Suppressor macrophage treated with lipopolysaccharide for 4 hours (primary cell): ENCODE measurements at regions not wholly inside any gene's neighbourhood (a gene's known extent, or its start where the extent isn't known, plus 50 kb on each side); places are given as distances from the start of the nearest gene placed in this dataset.
A peak's percentile ranks its signal among the peaks of the same experiment; 100 is the strongest.

Source experiments
- DNase-seq: peaks from one replicate; pipeline ENCODE4 v3.0.0-alpha.2; 2020

DNA sequence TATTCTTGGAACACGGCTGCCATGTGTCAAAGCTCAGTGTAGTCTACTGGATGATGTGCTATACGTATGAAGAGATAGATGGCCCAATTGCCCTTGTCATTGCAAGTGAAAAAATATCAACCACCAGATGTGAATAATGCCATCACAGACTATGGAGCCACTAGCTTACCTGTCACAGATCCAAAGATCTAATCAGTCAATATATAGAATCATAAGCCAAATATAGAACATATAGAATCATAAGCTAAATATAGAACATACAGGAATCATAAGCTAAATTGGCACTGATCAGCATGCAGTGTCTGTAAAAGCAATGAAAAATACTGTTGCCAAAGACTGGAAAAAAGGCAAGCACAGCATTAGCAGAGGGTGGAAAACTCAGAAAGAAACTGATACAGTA is 1656.9 kb upstream of the RAG2 start:
- DNase-seq: no peak

DNA sequence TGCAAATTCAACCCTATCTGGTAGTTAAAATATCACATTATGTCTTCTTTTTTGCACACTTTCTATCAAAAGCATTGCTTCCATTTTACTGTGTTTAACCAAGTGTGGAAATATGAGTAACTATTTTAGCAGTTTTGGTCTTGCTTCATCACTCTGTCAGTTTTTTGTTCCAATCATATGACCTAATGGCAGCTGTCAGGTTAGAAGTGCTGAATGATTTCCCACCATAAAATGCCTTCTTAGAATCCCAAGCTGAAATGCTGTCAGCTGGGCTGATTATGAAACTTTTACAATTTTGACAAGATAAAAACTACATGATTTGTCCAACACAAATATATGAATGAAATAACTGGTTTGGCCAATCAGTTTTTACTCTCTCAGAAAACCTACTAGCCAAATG is 1654.6 kb upstream of the RAG2 start:
- DNase-seq: no peak

DNA sequence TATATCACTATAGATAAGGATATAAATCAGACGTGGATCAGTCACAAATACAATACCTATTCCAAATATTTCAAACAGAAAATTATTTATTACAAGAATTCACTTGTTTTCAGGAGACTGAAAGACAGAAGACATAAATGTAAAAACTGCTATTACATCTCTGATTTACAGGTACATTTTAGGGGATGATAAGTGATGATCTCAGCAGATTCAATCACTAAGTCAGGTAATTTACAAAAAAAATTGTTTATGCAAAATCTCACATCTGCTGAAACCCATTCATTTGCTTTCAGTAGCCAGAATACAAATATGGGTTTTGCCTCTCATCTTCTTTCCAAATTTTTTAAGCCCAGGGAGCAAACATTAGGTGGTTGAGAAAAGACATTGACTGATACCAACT is 1648.4 kb upstream of the RAG2 start:
- no peak for DNase-seq

GRCh38 chr11:38226684-38227083 is 1628.6 kb upstream of the RAG2 start:
- DNase-seq: no peak

DNA sequence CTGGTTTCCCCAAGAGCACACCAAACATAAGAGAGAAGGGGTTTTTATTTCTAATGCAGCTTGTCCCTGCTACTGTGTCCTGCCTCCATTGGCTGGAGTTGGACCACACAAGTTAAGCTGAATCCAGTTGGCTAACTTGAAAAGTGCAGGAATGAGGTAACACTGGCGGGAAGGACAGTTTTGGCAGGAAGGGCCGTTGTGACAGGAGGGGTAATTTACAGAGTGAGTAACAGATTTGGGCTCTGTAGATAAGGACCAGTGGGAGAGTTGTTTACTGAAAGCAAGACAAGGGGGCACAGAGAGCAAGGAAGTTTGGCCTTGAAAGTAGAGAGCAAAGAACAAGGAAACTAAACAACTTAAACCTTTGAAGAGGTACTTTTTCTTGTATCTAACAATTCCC is 1623.3 kb upstream of the RAG2 start:
- DNase-seq: no peak

DNA sequence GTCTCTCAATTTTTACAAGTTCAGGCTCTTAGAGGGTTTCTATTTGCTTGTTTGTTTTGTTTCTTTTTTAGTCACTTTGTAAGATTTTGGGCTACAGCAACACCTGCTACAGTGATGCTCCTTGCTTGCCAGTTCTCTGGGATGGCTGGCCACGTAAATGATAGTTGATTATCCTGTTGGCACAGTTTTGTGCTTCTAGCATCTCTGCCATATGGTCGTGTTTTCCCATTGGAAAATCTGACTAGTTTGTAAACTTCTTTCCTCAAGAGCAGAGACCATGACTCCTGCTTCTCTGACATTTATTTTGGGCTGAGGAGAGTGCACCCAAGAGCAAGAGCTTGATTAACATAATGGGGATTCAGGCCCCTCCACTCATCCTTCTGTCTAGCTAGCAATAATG is 1621.6 kb upstream of the RAG2 start:
- no peak for DNase-seq

- no peak for DNase-seq
Observed at GRCh38 chr11:38208951-38209350, 1610.9 kb upstream of the RAG2 start.

DNA sequence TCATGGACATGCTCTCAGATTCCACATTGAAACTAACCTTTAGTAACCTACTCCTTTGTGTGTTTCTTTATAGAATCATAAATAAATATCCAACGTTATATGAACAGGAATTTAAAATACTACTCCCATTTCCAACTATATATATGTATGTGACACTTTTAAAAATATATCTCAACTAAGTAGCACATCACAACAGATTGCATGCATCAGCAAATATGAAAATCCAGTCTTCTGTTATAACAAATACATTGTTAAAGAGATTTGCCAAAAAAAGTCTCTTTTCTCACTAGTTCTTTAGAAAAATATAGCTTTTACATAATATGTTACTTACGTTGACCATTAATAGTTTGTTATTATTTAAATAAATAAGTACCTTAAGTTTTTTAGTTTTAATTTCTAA is 1608.6 kb upstream of the RAG2 start:
- DNase-seq: no peak

GRCh38 chr11:38191101-38191500 is 1593.1 kb upstream of the RAG2 start:
- no peak for DNase-seq

GRCh38 chr11:38182126-38182866 is 1584.3 kb upstream of the RAG2 start:
- DNase-seq: peak; percentile 2

- no peak for DNase-seq
Observed at GRCh38 chr11:38176686-38177322, 1578.8 kb upstream of the RAG2 start.

- DNase-seq: no peak
Observed at GRCh38 chr11:38173676-38174075, 1575.6 kb upstream of the RAG2 start.

DNA sequence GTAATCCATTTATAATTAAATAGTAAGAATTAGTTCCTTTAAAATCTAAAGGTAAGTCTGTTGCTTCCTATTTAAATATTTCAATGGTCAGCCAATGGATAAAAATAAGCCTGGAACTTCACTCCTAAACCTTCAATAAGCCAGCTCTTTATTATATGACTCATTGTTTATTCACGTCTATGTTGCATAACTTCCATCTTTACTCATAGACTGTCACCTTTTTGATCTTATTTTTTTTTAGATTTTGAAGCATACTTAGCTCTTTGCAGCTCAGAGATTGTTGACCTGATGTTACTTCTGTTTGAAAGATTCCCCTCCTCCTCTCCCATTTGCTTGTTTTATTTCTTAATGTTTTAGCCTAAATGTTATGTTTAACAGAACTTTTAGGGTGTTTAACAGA is 1571.2 kb upstream of the RAG2 start:
- no peak for DNase-seq

GRCh38 chr11:38163526-38163925 is 1565.5 kb upstream of the RAG2 start:
- DNase-seq: no peak

DNA sequence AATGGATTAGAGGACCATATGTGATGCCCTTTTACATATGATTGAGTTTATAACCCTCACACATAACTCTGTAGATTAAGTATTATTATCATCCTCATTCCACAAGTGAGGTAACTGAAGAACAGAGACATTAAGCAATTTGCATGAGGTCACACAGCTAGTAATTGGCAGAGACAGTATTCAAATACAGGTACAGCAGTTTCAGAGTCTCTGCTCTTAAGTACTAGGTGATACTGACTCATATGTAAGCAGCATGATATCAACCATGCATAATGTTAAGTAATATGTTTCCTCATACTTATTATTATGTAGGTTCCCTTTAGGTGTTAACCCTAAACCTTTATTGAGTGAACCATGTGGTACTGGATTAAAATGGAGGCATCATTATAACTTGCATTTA is 1562.4 kb upstream of the RAG2 start:
- DNase-seq: no peak

- DNase-seq: no peak
Observed at GRCh38 chr11:38159038-38159437, 1561.0 kb upstream of the RAG2 start.

DNA sequence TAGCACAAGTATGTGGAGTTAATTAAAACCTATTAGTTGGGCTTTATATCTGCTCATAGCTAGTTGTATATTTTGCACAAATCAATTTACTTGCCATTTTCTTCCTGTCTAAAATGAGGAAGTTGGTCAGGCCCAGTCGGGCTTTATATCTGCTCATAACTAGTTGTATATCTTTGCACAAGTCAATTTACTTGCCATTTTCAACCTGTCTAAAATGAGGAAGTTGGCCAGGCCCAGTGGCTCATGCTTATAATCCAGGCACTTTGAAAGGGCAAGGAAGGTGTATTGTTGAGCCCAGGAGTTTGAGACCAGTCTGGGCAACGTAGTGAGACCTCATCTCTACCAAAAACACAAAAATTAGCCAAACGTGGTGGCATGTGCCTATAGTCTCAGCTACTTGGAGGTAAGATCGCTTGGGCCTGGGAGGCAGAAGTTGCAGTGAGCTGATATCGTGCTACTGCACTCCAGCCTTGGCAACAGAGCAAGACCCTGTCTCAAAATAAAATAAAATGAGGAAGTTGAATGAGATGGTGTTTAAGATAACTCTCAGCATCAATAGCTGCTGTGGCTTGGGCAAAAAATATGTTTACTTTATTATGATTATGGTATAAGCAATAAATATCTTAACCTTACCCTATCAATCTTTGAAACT is 1558.6 kb upstream of the RAG2 start:
- no peak for DNase-seq

DNA sequence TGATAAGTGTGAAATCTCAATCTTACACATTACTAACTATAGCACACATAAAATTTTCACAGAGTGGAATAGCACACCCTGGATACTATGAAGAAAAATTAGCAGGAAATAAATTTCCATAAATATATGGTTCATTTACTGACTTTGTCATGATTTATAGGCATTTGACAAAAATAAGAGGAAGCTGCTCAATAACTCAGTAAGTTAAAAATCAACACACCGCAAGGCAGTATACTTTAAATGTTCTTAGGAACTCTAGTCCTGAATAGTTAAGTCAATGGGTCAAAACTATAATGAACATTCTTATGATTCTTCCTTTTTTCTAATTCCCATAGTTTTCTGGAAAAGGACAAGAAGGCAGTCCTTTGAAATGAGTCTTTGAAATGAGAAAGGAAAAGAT is 1557.8 kb upstream of the RAG2 start:
- DNase-seq: no peak

- DNase-seq: no peak
Observed at GRCh38 chr11:38153985-38154384, 1555.9 kb upstream of the RAG2 start.

GRCh38 chr11:38143852-38144251 is 1545.8 kb upstream of the RAG2 start:
- no peak for DNase-seq

DNA sequence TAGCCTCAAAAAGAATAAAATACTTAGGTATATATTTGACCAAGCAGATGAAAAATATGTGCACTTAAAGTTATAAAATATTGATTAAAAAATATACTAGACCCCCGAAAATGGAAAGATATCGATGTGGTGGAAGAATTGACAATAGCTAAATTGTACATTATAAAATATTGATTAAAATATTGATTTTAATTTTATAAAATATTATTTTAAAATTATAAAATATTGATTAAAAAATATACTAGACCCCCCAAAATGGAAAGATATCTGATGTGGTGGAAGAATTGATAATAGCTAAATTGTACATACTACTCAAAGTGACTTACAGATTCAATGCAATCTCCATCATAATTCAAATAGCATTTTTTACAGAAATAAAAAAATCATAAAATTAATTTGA is 1540.9 kb upstream of the RAG2 start:
- no peak for DNase-seq

DNA sequence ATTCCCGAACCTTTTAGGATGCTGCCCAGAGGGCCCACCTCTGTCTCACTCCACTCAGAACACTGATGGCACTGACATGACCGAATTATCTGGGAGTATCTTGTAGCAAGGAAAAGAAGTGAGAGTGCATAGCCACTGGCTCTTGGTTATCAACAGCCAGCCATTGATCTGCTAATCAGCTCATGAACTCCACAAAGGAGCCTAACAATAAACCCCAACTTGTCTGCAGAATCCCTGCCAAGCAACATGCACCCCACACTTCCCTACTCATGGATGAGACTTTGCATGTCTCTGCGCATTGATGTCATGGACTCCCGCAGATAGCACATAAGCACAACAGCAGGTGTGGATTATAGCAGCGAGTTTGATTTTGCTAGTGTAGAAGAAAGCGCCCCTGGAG is 1538.9 kb upstream of the RAG2 start:
- no peak for DNase-seq

- no peak for DNase-seq
Observed at GRCh38 chr11:38131535-38131934, 1533.5 kb upstream of the RAG2 start.

DNA sequence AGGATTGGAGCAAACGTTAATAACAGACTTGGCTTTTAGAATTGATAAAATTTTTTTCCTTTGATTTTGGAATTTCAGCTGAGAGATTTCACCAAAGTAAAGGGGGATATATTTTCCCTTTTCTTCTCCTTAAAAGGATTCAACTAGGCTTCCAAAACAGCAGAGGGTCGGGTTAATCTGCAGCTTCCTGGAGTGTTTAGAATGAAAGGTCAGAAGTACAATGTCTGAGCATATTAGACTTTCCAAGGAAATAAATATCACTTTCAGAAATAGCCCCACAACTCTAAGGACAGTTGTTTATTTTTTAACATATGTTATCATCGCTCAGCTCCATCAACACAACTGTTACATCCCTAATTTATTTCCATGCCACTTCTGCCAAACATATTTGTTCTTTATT is 1532.9 kb upstream of the RAG2 start:
- no peak for DNase-seq

DNA sequence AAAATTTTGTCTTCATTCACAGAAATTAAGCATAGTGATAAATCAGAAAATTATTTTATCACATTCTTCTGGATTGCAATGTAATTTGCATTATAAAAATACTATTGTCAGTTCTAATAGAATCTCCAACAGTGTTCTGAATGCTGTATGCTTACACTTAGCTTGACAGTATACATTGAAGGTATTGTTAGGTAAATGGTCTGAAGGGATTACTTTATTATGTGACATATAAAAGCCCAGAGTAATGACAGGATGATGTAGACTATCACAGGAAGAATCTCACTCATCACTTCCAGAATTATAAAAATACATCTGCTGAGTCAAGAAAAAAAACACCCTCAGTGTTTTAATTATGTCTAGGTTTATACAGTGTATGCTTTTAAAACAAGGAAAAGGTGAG is 1532.5 kb upstream of the RAG2 start:
- DNase-seq: no peak
